8988T (cell line): ENCODE measurements at regions not wholly inside any gene's neighbourhood (a gene's known extent, or its start where the extent isn't known, plus 50 kb on each side); places are given as distances from the start of the nearest gene placed in this dataset.
A peak's percentile ranks its signal among the peaks of the same experiment; 100 is the strongest.
"Not testable (repeated sequence)": the region's sequence is repeated elsewhere in the genome, so short reads cannot be mapped to it uniquely, and the experiment has no call there.

ENCODE experiments used
- DNase-seq: peaks from one replicate; pipeline ENCODE4 v3.0.0; 2011

DNA sequence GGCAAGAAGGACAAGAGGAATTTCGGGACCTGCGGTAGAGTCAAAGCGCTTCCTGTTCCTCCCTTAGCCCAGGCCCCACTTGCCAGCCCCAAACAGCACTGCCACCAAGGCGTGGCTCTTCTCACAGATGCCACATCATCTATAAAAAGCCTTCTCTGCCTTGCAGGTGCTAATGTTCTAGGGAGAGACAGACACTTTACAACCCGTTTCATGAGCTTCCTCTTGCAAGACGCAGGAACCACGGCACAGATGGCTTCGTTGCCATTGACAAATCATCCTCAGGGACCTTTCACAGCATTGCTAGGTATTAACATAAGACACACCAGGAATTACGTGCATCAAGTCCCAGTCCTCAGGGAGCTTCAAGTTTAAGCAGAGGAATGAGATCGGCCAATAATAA is 180.9 kb downstream of the JCAD start:
- DNase-seq: no peak

DNA sequence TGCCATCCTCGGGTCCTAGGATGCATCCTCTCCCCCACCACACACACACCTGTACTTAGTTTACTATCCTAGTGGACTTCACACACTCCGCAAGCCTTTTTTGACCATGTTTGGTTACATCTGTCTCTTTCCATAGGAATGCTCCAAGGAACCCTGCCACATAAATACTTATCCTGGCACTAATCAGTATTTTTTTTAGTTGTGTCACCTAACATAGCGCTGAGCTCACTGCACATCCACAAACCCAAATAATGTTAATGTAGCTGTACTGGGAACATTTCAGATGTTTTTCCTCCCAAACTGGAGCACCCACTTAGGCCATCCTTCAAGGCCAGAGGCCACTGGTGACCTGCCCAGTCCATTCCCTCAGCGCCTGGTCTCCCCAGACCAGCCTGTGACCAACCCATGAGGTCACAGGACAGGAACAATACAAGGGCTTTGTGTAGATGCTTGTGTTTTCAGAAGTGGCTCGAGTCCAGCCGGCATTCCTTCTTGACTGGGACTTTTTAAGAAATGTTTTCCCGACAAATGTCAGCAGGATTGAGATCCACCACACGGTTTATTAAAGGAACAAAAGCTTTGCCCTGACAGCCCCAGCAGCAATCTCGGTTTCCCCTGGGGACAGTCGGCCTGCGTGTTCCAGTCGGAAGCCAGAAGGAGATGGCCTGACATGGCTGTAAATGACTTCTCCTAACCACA is 181.4 kb downstream of the JCAD start:
- DNase-seq: no peak

DNA sequence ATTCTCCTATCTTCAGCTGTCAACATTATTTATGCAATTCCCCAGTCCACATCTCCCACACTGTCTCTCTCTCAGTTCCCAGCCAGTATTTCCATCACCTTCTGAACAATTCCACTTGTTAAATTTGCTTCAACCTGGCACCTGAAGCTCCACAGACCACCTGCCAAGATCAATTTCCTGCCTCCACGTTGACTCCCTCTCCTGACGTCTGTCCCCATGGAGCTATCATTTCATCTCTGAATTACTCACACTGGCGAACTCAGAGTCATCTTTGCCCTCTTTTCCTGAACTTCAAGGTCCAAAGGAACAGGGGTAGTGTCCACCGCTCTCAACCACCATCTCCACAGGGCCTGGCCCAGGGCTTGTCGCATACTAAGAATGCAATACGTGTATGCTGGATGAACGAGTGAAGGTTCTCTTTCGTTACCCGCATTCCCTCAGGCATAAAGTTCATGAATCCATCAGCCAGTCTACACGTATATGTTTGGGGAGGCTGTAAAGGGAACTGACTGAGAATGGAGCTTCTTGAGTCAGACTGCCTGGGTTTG is 183.3 kb downstream of the JCAD start:
- DNase-seq: no peak

DNA sequence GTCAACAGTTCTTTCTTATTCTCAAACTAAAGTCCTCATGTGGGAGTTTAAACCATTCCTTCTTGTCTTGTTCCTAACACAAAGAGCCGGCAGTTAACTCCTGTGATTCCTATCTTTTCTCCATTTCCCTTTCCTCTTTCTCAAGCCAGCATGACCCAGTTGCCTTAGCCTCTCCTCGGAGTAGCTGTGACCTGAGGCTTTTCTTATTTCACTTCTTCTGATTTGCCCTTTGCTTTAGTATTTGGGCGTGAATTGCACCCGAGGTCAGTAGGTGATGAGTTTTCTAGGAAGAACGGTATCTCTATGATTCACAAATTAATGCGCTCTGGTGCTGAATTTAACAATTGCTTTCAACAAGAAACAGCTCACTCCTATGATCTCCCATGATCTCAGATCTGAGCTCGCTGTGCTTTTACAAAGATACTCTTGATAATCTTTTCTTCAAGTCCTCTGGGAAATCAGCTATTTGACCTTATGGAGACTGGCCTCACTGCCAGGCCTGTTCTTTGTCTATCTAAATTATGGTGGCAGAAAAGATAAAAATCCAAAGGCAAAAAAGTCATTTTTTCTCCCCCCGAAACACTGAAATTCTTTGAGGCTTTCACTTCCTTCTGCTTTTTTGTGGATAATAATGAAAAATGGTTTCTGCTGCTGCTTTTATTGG is 184.6 kb downstream of the JCAD start:
- no peak for DNase-seq

DNA sequence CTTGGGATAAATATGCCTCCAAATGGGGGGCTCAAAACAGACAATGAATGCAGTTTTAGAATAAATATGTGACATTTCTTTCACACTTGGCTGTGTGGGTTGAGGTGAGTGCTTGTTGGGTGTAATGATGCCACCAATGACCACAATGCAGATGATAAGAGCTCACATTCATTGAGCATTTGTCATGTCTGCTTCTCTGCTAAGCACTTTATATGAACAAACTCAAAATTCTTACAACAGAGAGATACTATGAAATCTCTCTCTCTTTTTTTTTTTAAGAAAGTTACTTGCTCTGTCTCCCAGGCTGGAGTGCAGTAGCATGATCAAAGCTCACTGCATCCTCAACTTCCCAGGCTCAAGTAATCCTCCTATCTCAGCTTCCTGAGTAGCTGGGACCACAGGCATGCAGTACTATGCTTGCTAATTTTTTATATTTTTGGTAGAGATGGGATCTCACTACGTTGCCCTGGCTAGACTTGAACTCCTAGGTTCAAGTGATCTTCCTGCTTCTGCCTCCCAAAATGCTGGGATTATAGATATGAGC is 185.4 kb downstream of the JCAD start:
- no peak for DNase-seq

DNA sequence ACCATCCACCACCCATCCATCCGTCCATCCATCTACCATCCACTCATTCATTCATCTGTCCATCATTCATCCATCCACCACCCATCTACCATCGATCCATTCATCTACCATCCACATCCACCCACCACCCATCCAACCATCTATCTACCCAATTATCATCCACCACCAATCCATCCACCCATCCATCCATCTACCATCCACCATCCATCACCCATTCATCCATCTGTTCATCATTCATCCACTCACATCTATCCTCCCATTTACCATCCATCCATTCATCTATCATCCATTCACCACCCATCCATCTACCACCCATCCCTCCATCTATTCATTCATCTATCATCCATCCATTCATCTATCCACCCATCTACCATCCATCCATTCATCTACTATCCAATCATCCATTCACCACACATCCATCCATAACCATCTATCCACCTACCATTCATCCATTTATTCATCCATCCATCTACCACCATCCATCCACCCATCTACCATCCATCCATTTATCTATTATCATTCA is 188.8 kb downstream of the JCAD start:
- DNase-seq: no peak

DNA sequence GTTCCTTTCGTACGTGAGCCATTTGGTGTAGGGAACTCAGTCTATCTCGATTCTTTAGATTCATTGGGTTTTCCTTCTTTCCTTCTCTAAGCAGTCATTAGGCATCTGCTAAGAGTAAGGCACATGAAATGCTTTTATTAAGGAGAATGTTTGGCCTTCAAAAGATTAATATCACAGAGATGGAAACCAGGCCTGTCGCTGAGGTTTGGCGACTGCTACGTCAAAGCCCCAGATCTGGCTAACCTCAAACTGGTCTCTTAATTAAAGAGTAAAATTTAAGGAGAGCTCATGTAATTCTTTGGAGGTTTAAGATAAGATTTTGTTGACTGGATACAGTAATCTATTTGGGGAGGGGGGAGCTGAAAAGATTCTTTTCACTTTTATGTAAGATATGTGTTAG is 189.8 kb downstream of the JCAD start:
- no peak for DNase-seq

DNA sequence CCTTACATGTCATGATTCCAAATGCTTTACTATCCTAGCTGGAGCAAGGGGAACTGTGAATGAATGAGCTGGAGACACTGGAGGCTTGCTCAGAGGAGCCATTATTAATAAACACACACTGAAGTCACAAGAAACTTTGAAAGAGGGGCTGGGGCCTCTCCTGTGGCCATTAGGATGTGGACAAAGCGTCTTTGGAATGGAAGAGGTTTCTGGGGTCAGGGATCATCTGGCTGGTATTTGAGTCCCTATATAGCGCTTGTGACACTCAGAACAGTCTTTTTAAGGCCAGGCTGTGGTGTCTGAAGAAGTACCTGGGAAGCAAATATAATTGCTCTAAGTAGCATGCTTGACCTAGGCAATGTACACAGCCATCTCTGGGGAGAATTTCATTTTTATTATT is 193.0 kb downstream of the JCAD start:
- no peak for DNase-seq

GRCh38 chr10:29865700-29866355 is 193.6 kb downstream of the JCAD start:
- no peak for DNase-seq

DNA sequence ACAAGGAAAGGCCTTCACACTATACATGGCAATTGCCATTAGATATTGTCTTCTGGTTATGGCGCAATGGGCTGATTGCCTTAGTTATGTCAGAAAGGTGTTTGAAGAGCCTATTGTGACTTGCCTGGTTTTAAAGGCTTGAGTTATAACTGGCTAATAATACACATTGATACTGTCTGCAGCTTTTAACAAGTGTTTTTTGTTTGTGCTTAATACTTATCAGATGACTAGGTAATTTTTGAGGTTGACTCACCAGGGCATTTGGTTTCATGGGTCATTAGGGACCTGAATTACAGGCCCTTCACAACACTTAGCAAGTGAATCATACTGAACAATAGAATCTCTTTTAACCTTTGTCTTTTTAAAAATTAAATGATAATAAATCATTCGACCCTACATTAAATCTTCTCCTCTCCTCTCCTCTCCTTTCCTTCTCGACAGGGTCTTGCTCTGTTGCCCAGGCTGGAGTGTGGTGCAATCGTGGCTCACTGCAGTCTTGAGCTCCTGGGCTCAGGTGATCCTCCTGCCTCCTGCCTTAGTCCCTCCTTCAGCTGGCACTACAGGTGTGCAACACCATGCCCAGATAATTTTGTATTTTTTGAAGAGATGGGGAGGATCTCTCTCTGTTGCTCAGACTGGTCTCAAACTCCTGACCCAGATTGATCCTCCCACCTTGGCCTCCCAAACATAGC is 196.3 kb downstream of the JCAD start:
- DNase-seq: no peak

DNA sequence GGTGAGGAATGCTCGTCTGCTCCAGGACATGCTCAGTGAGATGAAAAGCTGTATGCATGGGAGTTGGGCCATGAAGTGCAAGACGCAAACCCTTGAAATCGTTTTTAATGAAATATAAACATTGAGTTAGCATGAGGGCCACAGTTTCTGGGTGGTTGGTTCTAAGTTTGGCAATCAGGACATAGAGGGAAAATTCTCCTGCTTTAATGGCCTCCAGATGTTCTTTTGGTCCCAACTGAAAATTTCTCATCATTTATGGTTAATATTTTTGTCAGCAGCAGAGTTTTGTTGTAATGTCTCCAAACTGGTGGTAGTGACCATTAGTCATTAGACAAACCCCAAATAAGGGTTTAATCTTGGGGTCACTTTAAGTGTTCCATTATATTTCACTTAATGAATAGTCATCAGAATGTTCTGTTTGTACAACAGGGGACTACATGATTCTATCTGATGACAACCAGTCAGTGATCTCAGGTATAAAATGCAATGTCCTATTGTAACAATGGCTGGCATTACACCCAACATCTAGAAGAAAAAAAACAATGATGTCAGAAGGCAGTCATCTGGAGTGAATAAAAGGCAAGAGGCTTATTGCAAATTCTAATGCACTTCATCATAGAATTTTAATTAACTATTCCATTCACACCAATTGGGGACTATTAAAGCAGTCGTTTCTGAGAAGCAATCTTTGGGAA is 197.4 kb downstream of the JCAD start:
- no peak for DNase-seq

GRCh38 chr10:29861231-29861630 is 198.2 kb downstream of the JCAD start:
- DNase-seq: not testable (repeated sequence)

DNA sequence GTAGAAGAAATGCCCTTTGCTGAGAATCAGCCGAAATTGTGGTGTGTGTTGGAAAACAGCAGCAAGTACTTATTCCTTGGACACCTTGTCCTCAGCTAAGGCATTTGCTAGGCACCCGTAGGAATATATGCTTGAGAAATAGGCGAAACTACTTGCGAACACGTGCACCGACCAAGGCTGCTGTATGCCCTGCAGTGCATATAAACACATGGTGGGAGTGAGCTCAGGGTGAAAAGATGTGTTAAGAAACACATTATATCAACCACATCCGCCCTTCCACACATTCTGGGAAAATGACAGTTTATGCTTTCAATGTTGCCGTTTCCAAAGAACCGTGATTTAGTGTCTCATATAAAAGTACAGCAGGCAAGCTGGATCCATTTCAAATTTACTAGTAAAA is 199.2 kb downstream of the JCAD start:
- no peak for DNase-seq

DNA sequence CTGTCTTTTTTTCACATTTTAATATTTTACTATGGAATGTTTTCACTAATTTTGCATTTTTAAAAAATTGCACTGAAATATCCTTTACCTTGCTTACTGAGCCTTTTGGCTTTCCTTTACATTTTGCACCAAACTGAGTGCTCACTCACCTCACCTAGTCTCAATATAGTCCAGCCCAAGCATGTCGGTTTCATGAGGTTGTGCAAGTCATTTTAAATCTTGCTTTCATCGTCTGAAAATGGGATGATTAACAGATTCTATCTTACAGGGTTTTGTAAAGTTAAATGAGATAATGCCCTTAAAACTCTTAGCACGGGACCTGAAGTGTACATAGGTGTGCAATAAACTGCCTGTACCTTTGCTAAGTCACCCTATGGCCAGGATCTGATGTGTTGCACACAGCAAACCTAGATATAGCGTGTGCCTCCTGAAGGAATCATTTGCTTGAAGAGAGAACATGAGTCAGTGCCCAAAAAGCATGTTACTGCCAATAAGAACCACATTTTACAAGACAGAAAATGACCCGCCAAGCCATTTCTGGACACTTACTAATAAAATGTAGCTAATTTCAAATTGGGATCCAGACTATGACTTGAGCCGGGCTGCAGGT is 199.8 kb downstream of the JCAD start:
- DNase-seq: no peak

DNA sequence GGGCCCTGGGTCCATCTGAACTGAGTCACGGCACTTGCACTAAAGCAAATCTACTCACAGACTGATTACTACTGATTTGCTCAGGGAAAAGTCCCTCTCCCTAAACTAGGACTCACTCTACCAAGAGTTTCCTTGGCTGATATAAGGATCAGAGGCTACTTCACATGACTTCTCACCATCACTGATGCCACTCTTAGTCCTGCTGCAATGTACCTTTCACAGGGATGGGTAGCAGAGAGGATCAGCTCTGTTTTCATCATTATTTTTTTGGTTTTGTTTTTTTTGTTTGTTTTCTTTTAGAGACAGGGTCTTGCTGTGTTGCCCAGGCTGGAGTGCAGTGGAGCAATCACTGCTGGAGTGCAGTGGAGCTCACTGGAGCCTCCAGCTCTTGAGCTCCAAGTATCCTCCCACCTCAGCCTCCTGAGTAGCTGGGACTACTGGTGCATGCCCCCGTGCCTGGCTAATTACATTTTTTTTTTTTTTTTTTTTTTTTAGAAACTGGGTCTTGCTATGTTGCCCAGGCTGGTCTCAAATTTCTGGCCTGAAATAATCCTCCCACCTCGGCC is 200.6 kb downstream of the JCAD start:
- DNase-seq: no peak

GRCh38 chr10:29857843-29858701 is 201.3 kb downstream of the JCAD start:
- peak; percentile 42 for DNase-seq

- no peak for DNase-seq
Observed at GRCh38 chr10:29856295-29856694, 203.1 kb downstream of the JCAD start.

- no peak for DNase-seq
Observed at GRCh38 chr10:29853913-29854312, 205.5 kb downstream of the JCAD start.

DNA sequence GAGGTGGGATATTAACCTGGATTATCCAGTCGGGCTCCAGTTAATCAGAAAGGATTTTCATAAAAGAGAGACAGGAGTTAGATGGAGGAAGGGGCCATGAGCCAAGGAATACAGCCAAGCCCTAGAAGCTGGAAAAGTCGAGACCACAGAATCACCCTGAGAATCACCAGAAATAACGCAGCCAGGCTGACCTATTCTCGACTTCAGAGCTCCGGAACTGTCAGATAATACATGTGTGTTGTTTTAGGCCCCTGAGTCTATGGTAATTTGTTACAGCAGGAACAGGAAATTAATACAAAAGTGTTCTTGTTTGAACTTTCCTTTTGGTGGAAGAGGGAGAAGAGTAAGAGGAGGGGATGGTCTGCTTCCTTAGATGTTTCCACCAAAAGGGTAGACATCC is 208.1 kb downstream of the JCAD start:
- DNase-seq: no peak

DNA sequence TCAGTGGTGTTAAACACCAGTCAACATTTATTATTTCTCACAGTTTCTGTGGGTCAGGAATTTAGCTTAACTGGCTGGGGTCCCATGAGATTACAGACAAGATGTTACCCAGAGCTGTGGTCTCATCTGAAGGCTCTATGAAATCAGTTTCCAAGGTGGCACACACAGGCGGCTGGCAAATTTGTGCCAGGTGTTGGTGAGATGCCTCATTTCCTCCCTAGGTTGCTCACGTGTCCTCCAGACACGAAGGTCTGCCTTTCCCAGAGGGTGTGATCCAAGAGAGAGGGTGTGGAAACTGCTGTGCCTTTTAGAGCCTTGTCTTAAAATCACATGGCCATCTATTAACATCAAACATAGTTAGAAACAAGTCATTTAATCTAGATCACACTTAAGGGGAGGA is 209.0 kb downstream of the JCAD start:
- no peak for DNase-seq
